ENCODE measurements at regions not wholly inside any gene's neighbourhood (a gene's known extent, or its start where the extent isn't known, plus 50 kb on each side); places are given as distances from the start of the nearest gene placed in this dataset.

DNA sequence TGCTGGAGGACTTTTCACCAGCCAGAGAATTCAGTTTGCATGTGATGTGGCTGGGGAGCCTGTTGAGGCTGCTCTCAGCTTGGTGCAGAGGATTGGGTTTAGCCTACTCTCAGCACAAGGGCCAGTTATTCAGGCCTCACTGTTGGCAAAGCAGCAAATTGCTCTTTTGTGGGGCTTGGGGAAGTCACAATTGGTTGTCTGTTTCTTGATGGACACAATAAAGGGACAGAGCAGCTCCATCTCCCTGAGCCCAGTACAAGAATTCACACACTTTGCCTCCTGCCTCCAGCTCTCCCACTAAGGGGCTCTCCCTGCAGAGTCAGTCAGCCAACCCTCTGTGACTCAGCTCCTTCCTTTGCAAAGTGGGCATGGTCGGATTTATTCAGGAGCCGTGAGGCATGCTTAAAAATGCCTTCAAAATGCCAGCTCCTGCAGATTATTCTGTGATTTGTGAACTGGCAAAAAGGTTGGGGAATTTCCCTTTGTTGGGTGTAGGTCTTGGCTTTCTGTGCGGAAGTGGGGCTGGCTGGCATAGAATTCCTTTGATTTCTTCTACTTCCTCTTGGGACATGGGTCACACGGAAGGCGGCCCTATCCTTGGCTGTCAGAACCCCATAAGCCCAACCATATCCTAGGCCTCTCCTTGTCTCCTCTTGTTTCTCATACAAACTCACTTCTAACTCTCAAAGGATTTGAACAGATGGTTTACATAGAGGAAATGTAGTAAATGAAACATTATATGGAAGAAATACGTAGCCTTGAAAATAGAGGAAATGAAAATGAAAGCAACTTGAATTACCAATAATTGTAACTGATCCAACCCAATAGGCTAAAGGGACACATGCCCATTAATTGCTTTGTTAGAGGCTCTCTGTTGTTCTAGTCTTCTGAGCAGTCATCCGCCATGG, 118.7 kb upstream of the CD180 start:
- no peak for TF ChIP-seq POLR2A (IDR thresholded peaks at IDR 0.05)
- TF ChIP-seq, protein P1, sequence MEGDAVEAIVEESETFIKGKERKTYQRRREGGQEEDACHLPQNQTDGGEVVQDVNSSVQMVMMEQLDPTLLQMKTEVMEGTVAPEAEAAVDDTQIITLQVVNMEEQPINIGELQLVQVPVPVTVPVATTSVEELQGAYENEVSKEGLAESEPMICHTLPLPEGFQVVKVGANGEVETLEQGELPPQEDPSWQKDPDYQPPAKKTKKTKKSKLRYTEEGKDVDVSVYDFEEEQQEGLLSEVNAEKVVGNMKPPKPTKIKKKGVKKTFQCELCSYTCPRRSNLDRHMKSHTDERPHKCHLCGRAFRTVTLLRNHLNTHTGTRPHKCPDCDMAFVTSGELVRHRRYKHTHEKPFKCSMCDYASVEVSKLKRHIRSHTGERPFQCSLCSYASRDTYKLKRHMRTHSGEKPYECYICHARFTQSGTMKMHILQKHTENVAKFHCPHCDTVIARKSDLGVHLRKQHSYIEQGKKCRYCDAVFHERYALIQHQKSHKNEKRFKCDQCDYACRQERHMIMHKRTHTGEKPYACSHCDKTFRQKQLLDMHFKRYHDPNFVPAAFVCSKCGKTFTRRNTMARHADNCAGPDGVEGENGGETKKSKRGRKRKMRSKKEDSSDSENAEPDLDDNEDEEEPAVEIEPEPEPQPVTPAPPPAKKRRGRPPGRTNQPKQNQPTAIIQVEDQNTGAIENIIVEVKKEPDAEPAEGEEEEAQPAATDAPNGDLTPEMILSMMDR (IDR thresholded peaks at IDR 0.05) = no peak
- TF ChIP-seq EP300 (IDR thresholded peaks at IDR 0.05) = no peak
- no peak for TF ChIP-seq POLR2AphosphoS5 (IDR thresholded peaks at IDR 0.05)

All from stomach (tissue), 4 donors.